HUES64 (cell line): ENCODE measurements at regions not wholly inside any gene's neighbourhood (a gene's known extent, or its start where the extent isn't known, plus 50 kb on each side); places are given as distances from the start of the nearest gene placed in this dataset.

Experiments used
- H3K27ac ChIP-seq: 2 replicates; pipeline ENCODE4 v1.7.0; 2013; ENCODE audit warnings: low read depth, low read length, inconsistent platforms
- H3K27me3 ChIP-seq: 2 replicates; pipeline ENCODE4 v1.6.1; 2013; ENCODE audit warnings: mild to moderate bottlenecking, low read length; ENCODE audit not compliant: insufficient read depth
- H3K36me3 ChIP-seq: 2 replicates; pipeline ENCODE4 v1.6.1; 2013; ENCODE audit warnings: mild to moderate bottlenecking, low read length; ENCODE audit not compliant: insufficient read depth
- H3K4me1 ChIP-seq: 2 replicates; pipeline ENCODE4 v1.6.1; 2013; ENCODE audit warnings: mild to moderate bottlenecking, low read length, moderate library complexity; ENCODE audit not compliant: insufficient read depth
- H3K4me3 ChIP-seq: 2 replicates; pipeline ENCODE4 v1.5.1; 2013; ENCODE audit warnings: mild to moderate bottlenecking, low read length, moderate library complexity
- H3K9ac ChIP-seq: 2 replicates; pipeline ENCODE4 v1.6.1; 2013; ENCODE audit warnings: mild to moderate bottlenecking, low read depth, low read length
- H3K9me3 ChIP-seq: 2 replicates; pipeline ENCODE4 v1.6.1; 2013; ENCODE audit warnings: low read depth, low read length; ENCODE audit not compliant: insufficient read depth
- WGBS: fragments of 150-250, 120-280 bp; methylation state at CpG from one replicate; pipeline ENCODE4 v1.1.7; 2013; ENCODE audit warnings: missing lambda C conversion rate; 5-methylcytosine and 5-hydroxymethylcytosine counted together

DNA sequence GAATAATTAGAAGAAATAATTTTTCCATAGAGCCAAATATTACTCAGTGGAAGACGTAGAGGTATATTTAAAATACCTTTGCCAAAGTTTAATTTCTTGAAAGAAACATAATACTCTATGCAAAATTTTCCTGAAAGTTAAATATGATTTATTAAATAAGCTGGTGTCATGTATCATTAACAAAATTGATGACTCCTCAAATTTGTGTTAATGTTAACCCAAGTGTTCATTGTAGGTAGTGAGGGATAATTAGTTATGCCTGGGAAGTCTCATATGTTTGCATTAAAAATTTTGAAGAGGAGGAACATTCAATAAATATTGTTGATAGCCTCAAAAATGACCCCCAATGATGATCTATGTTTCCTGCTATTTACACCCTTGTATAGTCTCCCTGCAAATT is 292.7 kb upstream of the AMOT start:
- Histone ChIP-seq H3K4me3 (no peak overlapping the region), H3K9ac (no peak overlapping the region), H3K27ac (no peak overlapping the region), H3K36me3 (no peaks in the 10 kb centered on the region), H3K9me3 (no peaks in the 10 kb centered on the region), H3K4me1 (peaks cover 14% of the 10 kb centered on the region; the same call in 1 of the 2 replicates), H3K27me3 (no peaks in the 10 kb centered on the region)
- WGBS, result no CpG with 5 or more reads among the region's 1 CpG

GRCh38 chrX:113124693-113125092 is 284.1 kb upstream of the AMOT start:
- H3K4me3 ChIP-seq, result no peak overlapping the region

DNA sequence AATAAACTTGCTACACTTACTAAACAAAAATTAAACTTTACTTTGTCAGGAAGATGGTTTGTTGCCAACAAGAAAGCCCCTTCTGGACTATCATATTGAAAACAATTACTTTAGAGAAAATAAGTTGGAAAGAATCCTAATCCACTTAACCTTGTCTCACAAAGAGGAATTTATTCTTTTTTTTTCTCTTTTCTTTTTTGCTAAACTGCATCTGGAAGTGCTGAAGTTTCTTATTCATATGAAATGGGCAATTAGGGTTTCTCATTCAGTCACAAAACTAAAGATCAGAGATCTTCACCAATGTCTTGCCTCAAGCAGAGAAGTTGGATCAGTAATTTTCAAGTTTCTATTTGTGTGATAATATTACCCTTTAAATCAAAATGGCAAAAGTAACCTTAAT is 234.9 kb upstream of the AMOT start:
- Histone ChIP-seq H3K4me3 (no peak overlapping the region), H3K9ac (no peak overlapping the region), H3K27ac (no peak overlapping the region), H3K4me1 (peaks cover 10% of the 10 kb centered on the region; the same call in 1 of the 2 replicates), H3K9me3 (no peaks in the 10 kb centered on the region), H3K27me3 (no peaks in the 10 kb centered on the region), H3K36me3 (no peaks in the 10 kb centered on the region)

More at GRCh38 chrX:113124693-113125092, 284.1 kb upstream of the AMOT start:
- Histone ChIP-seq H3K36me3 (no peaks in the 10 kb centered on the region; the same call in 1 of the 2 replicates), H3K9me3 (peaks cover 3% of the 10 kb centered on the region; the same call in 1 of the 2 replicates), H3K4me1 (peaks cover 12% of the 10 kb centered on the region), H3K9ac (no peak overlapping the region), H3K27me3 (no peaks in the 10 kb centered on the region), H3K27ac (peak overlapping the region; percentile 66; the same call in 1 of the 2 replicates)

GRCh38 chrX:113059714-113060113 is 219.1 kb upstream of the AMOT start:
- Histone ChIP-seq H3K27me3 (no peaks in the 10 kb centered on the region), H3K27ac (no peak overlapping the region), H3K36me3 (no peaks in the 10 kb centered on the region), H3K9ac (no peak overlapping the region), H3K9me3 (no peaks in the 10 kb centered on the region), H3K4me1 (no peaks in the 10 kb centered on the region), H3K4me3 (no peak overlapping the region)
- no CpG with 5 or more reads among the region's 1 CpG for WGBS

DNA sequence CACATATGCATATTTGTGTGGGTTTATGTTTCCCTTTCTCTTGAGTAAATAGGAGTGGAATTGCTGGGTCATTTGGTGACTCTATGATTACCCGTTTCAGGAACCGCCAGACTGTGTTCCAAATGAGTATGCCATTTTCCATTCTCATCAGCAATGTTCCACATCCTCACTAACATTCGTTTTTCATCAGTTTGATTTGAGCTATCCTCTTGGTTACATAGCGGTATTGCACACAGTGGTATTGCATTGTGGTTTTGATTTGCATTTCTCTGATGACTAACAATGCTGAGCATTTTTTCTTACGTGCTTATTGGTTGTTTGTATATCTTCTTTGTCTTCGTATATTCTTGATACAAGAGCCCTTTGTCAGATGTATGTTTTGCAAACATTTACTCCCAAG is 218.0 kb upstream of the AMOT start:
- Histone ChIP-seq H3K27ac (no peak overlapping the region), H3K4me3 (no peak overlapping the region), H3K9me3 (no peaks in the 10 kb centered on the region), H3K27me3 (no peaks in the 10 kb centered on the region), H3K4me1 (no peaks in the 10 kb centered on the region), H3K9ac (no peak overlapping the region), H3K36me3 (no peaks in the 10 kb centered on the region)
- WGBS, result 95% methylated on average over 4 of the region's 6 CpGs

DNA sequence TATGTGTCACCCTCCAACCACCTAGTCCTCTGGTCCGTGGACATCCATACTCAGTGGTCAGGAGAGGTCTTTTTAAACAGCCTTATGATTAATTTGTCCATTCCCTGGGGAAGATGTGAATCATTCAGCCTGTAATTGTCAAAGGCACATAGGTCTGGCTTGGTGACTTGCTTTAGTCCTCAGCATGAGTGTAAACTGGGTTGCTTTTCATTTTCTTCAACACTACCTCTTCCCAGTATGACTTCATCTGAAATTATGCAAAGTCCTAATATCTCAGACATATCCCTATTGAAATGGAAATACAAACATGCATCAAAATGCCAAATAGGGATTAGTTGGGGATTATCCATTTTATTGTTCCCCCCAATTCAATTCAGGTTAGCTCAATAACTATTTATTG is 208.3 kb upstream of the AMOT start:
- H3K9ac ChIP-seq, result no peak overlapping the region
- no peak overlapping the region for H3K27ac ChIP-seq
- no peaks in the 10 kb centered on the region for H3K9me3 ChIP-seq
- no peaks in the 10 kb centered on the region for H3K27me3 ChIP-seq
- H3K4me3 ChIP-seq, result no peak overlapping the region
- H3K36me3 ChIP-seq, result no peaks in the 10 kb centered on the region
- no peaks in the 10 kb centered on the region for H3K4me1 ChIP-seq
- 100% methylated on average over 1 of the region's 1 CpG for WGBS

DNA sequence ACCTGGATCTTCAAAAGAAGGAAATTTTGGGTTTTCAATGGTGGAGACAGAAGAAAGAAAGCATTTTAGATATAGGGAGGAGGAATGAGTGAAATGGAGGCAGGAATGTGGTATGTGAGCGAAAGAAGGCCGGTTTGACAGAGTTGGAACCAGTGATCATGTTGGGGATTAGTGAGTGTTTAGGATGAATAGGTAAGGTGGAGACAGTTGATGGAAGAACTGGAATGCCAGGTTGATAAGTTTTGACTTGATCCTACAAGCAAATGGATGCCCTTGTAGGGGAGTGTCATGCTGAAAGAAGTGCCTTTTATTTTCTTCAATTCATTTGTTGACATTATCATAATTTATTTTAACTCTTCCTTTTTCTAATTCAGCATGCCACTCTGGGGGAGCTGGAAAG is 207.8 kb upstream of the AMOT start:
- Histone ChIP-seq H3K9me3 (no peaks in the 10 kb centered on the region), H3K9ac (no peak overlapping the region), H3K4me1 (no peaks in the 10 kb centered on the region), H3K27ac (no peak overlapping the region), H3K4me3 (no peak overlapping the region), H3K36me3 (no peaks in the 10 kb centered on the region), H3K27me3 (no peaks in the 10 kb centered on the region)
- WGBS, result 88% methylated on average over 2 of the region's 2 CpGs

- Histone ChIP-seq H3K27ac (no peak overlapping the region), H3K9ac (no peak overlapping the region), H3K27me3 (no peaks in the 10 kb centered on the region), H3K36me3 (no peaks in the 10 kb centered on the region), H3K4me3 (no peak overlapping the region), H3K4me1 (no peaks in the 10 kb centered on the region), H3K9me3 (no peaks in the 10 kb centered on the region)
- WGBS, result 92% methylated on average over 3 of the region's 3 CpGs
Observed at GRCh38 chrX:113033966-113034680, 193.5 kb upstream of the AMOT start.

DNA sequence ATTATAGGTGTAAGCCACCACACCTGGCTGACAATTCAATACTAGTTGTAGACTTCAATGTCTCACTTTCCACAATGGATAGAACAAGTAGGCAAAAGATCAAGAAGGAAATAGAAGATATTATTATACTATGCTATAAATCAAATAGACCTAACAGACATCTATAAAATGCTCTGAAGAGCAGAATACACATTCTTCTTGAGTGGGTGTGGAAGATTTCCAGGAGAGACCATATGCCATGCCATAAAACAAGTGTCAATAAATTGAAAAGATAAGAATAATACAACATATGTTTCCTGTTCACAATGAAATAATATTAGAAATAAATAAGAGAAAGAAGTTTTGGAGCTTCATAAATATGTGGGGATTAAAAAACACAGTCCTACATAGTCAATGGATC is 179.3 kb upstream of the AMOT start:
- Histone ChIP-seq H3K9me3 (no peaks in the 10 kb centered on the region), H3K36me3 (no peaks in the 10 kb centered on the region), H3K4me1 (no peaks in the 10 kb centered on the region), H3K9ac (no peak overlapping the region), H3K27ac (no peak overlapping the region), H3K27me3 (no peaks in the 10 kb centered on the region), H3K4me3 (no peak overlapping the region)

- Histone ChIP-seq H3K4me3 (no peak overlapping the region), H3K27ac (no peak overlapping the region), H3K4me1 (no peaks in the 10 kb centered on the region), H3K27me3 (no peaks in the 10 kb centered on the region), H3K9ac (no peak overlapping the region), H3K36me3 (no peaks in the 10 kb centered on the region), H3K9me3 (no peaks in the 10 kb centered on the region)
- WGBS, result 92% methylated on average over 1 of the region's 1 CpG
Observed at GRCh38 chrX:113009837-113010236, 169.2 kb upstream of the AMOT start.

DNA sequence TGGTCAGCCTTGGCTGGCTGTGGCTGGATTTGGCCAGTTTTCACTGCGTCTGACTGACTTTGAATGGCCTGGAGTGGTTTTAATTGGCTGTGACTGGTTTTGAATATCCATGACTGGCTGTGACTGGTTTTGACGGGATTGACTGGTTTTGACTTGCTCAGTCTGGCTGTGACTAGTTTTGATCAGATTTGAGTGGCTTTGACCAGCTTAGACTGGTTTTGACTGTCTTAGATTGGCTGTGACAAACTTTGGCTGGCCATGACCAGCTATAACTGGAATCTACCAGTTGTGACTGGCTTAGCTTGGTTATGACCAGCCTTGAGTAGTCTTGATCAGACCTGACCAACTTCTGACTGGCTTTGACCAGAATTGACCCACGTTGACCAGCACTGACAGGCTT is 168.4 kb upstream of the AMOT start:
- Histone ChIP-seq H3K36me3 (no peaks in the 10 kb centered on the region), H3K4me1 (no peaks in the 10 kb centered on the region), H3K27ac (no peak overlapping the region), H3K9me3 (no peaks in the 10 kb centered on the region), H3K9ac (no peak overlapping the region), H3K27me3 (no peaks in the 10 kb centered on the region), H3K4me3 (no peak overlapping the region)
- 92% methylated on average over 3 of the region's 3 CpGs for WGBS

DNA sequence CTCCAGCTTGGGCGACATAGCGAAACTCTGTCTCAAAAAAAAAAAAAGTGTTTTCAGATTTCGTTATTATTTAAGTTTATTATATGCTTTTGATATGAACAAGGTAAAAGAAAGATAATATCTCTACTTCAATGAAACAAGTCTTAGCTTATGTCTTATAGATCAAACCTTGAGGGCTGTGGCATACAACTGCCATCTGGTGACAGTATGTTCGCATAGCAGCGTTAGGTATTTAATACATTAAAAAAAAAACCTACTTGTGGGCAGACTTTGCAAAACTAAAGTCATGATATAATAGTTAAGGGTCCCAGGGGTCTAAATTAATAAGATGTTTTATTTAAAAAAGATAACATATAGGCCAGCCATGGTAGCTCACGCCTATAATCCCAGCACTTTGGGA is 161.2 kb upstream of the AMOT start:
- Histone ChIP-seq H3K4me1 (no peaks in the 10 kb centered on the region), H3K9ac (no peak overlapping the region), H3K4me3 (no peak overlapping the region), H3K27me3 (no peaks in the 10 kb centered on the region), H3K36me3 (no peaks in the 10 kb centered on the region), H3K27ac (no peak overlapping the region), H3K9me3 (no peaks in the 10 kb centered on the region)
- 100% methylated on average over 1 of the region's 6 CpGs for WGBS
